MM.1S (cell line): ENCODE measurements at regions not wholly inside any gene's neighbourhood (a gene's known extent, or its start where the extent isn't known, plus 50 kb on each side); places are given as distances from the start of the nearest gene placed in this dataset.

Source experiments
- DNase-seq: peaks from one replicate; pipeline ENCODE4 v3.0.0-alpha.2; 2015
- H2AFZ ChIP-seq: fragments of 300-600 bp; sonication (generic); 2 replicates; pipeline ENCODE4 v1.6.0; 2016; ENCODE audit warnings: antibody characterized with exemption, low read length
- H3F3A ChIP-seq: fragments of 300-600 bp; sonication (generic); 2 replicates; pipeline ENCODE4 v1.6.1; 2016; ENCODE audit warnings: mild to moderate bottlenecking, antibody characterized with exemption, low read length, moderate library complexity, mixed read lengths; ENCODE audit not compliant: insufficient read depth
- H3K27ac ChIP-seq: fragments of 300-600 bp; sonication (generic); 2 replicates; pipeline ENCODE4 v1.5.1; 2016; ENCODE audit warnings: mild to moderate bottlenecking, low read length
- H3K27me3 ChIP-seq: fragments of 300-600 bp; sonication (generic); replicated peaks from 2 replicates; pipeline ENCODE4 v1.6.0; 2016; ENCODE audit warnings: low read length; ENCODE audit not compliant: insufficient read depth
- H3K36me3 ChIP-seq: fragments of 300-600 bp; sonication (generic); replicated peaks from 2 replicates; pipeline ENCODE4 v1.6.1; 2016; ENCODE audit warnings: mild to moderate bottlenecking, low read length, mixed read lengths; ENCODE audit not compliant: insufficient read depth
- H3K4me1 ChIP-seq: fragments of 300-600 bp; sonication (generic); 2 replicates; pipeline ENCODE4 v1.6.1; 2016; ENCODE audit warnings: low read length, mixed read lengths
- H3K4me2 ChIP-seq: fragments of 300-600 bp; sonication (generic); 2 replicates; pipeline ENCODE4 v1.6.0; 2016; ENCODE audit warnings: low read depth, low read length
- H3K4me3 ChIP-seq: fragments of 300-600 bp; sonication (generic); 2 replicates; pipeline ENCODE4 v1.5.1; 2016; ENCODE audit warnings: low read length, mixed read lengths
- H3K79me2 ChIP-seq: fragments of 300-600 bp; sonication (generic); 2 replicates; pipeline ENCODE4 v1.6.1; 2016; ENCODE audit warnings: mixed run types, low read length, mixed read lengths
- H3K9ac ChIP-seq: fragments of 300-600 bp; sonication (generic); 2 replicates; pipeline ENCODE4 v1.6.1; 2016; ENCODE audit warnings: low read length, mixed read lengths
- H3K9me2 ChIP-seq: fragments of 300-600 bp; sonication (generic); replicated peaks from 2 replicates; pipeline ENCODE4 v1.6.1; 2016; ENCODE audit warnings: mild to moderate bottlenecking, low read length, mixed read lengths; ENCODE audit not compliant: insufficient read depth
- H3K9me3 ChIP-seq: fragments of 300-600 bp; sonication (generic); replicated peaks from 2 replicates; pipeline ENCODE4 v1.6.1; 2016; ENCODE audit warnings: mild to moderate bottlenecking, low read length, mixed read lengths; ENCODE audit not compliant: insufficient read depth
- H4K20me1 ChIP-seq: fragments of 300-600 bp; sonication (generic); 2 replicates; pipeline ENCODE4 v1.6.1; 2016; ENCODE audit warnings: mild to moderate bottlenecking, low read length, moderate library complexity, mixed read lengths; ENCODE audit not compliant: insufficient read depth
- CTCF ChIP-seq: fragments of 300-600 bp; sonication (generic); IDR thresholded peaks from 2 replicates; pipeline ENCODE4 v1.5.1; 2016; ENCODE audit warnings: antibody characterized with exemption, low read length, mixed read lengths
- EZH2 ChIP-seq: fragments of 300-600 bp; sonication (generic); optimal IDR thresholded peaks from 2 replicates; pipeline ENCODE3; 2017; ENCODE audit warnings: low read depth, mild to moderate bottlenecking, antibody characterized with exemption, low read length, mixed read lengths
- EZH2phosphoT487 ChIP-seq: fragments of 300-600 bp; sonication (generic); IDR thresholded peaks from 2 replicates; pipeline ENCODE4 v1.6.1; 2018; ENCODE audit warnings: antibody characterized with exemption, low read length

GRCh38 chrX:69299285-69299684, 134.0 kb upstream of the PJA1 start:
- H3K4me2 ChIP-seq = no peak overlapping the region
- H3K9me2 ChIP-seq = no peaks in the 10 kb centered on the region
- no peak for DNase-seq
- H3K4me1 ChIP-seq = no peaks in the 10 kb centered on the region
- H3K79me2 ChIP-seq = no peaks in the 10 kb centered on the region
- H3F3A ChIP-seq = no peaks in the 10 kb centered on the region
- no peak overlapping the region for H3K9ac ChIP-seq
- no peaks in the 10 kb centered on the region for H3K36me3 ChIP-seq
- no peak overlapping the region for H3K27ac ChIP-seq
- no peaks in the 10 kb centered on the region for H4K20me1 ChIP-seq
- no peaks in the 10 kb centered on the region for H3K9me3 ChIP-seq
- no peak overlapping the region for H3K4me3 ChIP-seq
- TF ChIP-seq CTCF (no peak), EZH2 (no peak), EZH2phosphoT487 (no peak)
- H3K27me3 ChIP-seq = no peaks in the 10 kb centered on the region
- no peak overlapping the region for H2AFZ ChIP-seq

- Histone ChIP-seq H3K4me1 (no peaks in the 10 kb centered on the region), H3K79me2 (no peaks in the 10 kb centered on the region), H2AFZ (no peak overlapping the region), H3K4me3 (no peak overlapping the region), H3K9ac (no peak overlapping the region), H3F3A (no peaks in the 10 kb centered on the region), H3K27ac (no peak overlapping the region), H3K36me3 (no peaks in the 10 kb centered on the region), H3K9me3 (no peaks in the 10 kb centered on the region), H4K20me1 (no peaks in the 10 kb centered on the region), H3K27me3 (no peaks in the 10 kb centered on the region), H3K9me2 (no peaks in the 10 kb centered on the region), H3K4me2 (no peak overlapping the region)
- DNase-seq = no peak
- TF ChIP-seq EZH2phosphoT487 = no peak
- no peak for TF ChIP-seq CTCF
- no peak for TF ChIP-seq EZH2
Observed at GRCh38 chrX:69298466-69299140, 133.3 kb upstream of the PJA1 start.

- no peak for DNase-seq
- Histone ChIP-seq H3K79me2 (no peaks in the 10 kb centered on the region), H3K4me3 (no peak overlapping the region), H3K4me1 (no peaks in the 10 kb centered on the region), H3K9me3 (no peaks in the 10 kb centered on the region), H2AFZ (no peak overlapping the region), H3K9me2 (no peaks in the 10 kb centered on the region), H4K20me1 (no peaks in the 10 kb centered on the region), H3K27ac (no peak overlapping the region), H3F3A (no peaks in the 10 kb centered on the region), H3K36me3 (no peaks in the 10 kb centered on the region), H3K27me3 (no peaks in the 10 kb centered on the region), H3K4me2 (no peak overlapping the region), H3K9ac (no peak overlapping the region)
- no peak for TF ChIP-seq EZH2
- TF ChIP-seq EZH2phosphoT487 = no peak
Observed at GRCh38 chrX:69297506-69297905, 132.3 kb upstream of the PJA1 start.
